ENCODE measurements at regions not wholly inside any gene's neighbourhood (a gene's known extent, or its start where the extent isn't known, plus 50 kb on each side); places are given as distances from the start of the nearest gene placed in this dataset.

DNA sequence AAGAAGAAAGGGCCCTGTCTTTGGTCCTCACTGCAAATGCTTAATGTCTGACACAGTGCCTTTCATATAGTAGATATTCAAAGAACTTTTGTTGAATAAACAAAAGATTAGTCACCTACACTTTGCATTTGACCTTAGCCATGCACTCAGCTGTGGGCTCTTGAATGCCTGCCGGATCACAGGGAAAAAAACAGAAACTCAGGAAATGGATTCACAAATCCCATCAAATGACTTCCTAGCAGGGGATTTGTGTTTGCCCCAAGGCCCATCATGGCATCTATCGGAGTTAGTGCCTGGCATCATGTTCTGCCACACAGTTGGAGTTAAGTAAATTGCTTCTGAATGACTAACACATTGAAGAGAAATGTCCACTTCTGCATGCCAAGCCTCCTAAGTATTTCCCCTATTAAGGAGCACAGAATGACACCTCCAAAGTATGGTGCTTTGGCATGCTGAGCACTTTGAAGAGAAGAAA, 72.3 kb upstream of the DST start:
- TF ChIP-seq POLR2A (IDR thresholded peaks at IDR 0.05) = no peak
- TF ChIP-seq, protein P1, sequence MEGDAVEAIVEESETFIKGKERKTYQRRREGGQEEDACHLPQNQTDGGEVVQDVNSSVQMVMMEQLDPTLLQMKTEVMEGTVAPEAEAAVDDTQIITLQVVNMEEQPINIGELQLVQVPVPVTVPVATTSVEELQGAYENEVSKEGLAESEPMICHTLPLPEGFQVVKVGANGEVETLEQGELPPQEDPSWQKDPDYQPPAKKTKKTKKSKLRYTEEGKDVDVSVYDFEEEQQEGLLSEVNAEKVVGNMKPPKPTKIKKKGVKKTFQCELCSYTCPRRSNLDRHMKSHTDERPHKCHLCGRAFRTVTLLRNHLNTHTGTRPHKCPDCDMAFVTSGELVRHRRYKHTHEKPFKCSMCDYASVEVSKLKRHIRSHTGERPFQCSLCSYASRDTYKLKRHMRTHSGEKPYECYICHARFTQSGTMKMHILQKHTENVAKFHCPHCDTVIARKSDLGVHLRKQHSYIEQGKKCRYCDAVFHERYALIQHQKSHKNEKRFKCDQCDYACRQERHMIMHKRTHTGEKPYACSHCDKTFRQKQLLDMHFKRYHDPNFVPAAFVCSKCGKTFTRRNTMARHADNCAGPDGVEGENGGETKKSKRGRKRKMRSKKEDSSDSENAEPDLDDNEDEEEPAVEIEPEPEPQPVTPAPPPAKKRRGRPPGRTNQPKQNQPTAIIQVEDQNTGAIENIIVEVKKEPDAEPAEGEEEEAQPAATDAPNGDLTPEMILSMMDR (IDR thresholded peaks at IDR 0.05) = no peak
- peak in 1 of 4 donors; percentile 19 for TF ChIP-seq POLR2AphosphoS5 (IDR thresholded peaks at IDR 0.05)
